Neural cell (in vitro differentiated cells): ENCODE measurements at regions not wholly inside any gene's neighbourhood (a gene's known extent, or its start where the extent isn't known, plus 50 kb on each side); places are given as distances from the start of the nearest gene placed in this dataset.

Experiments used
- H2AFZ ChIP-seq: fragments of 200-600, 300-800 bp; sonication (generic), shearing (Covaris generic); 2 replicates; pipeline ENCODE4 v1.6.0; 2014; ENCODE audit warnings: low read depth, mild to moderate bottlenecking, antibody characterized with exemption, low read length, moderate library complexity
- H3F3A ChIP-seq: fragments of 200-600 bp; shearing (Covaris generic); 2 replicates; pipeline ENCODE4 v1.6.1; 2016; ENCODE audit warnings: mild to moderate bottlenecking, moderate library complexity, mixed read lengths, antibody characterized with exemption, low read length; ENCODE audit not compliant: insufficient read depth, poor library complexity, severe bottlenecking
- H3K27ac ChIP-seq: fragments of 200-600, 300-800 bp; sonication (generic), shearing (Covaris generic); 2 replicates; pipeline ENCODE4 v1.5.1; 2014; ENCODE audit warnings: mild to moderate bottlenecking, low read length, moderate library complexity
- H3K27me3 ChIP-seq: fragments of 300-800, 200-600 bp; sonication (generic), shearing (Covaris generic); 2 replicates; pipeline ENCODE4 v1.6.0; 2014; ENCODE audit warnings: mild to moderate bottlenecking, low read depth, low read length, moderate library complexity; ENCODE audit not compliant: insufficient read depth
- H3K36me3 ChIP-seq: fragments of 300-800, 200-600 bp; sonication (generic), shearing (Covaris generic); 2 replicates; pipeline ENCODE4 v1.5.1; 2014; ENCODE audit warnings: mild to moderate bottlenecking, antibody characterized with exemption, low read length, moderate library complexity; ENCODE audit not compliant: insufficient read depth
- H3K4me2 ChIP-seq: fragments of 300-800, 200-600 bp; sonication (generic), shearing (Covaris generic); 2 replicates; pipeline ENCODE4 v1.6.0; 2014; ENCODE audit warnings: mild to moderate bottlenecking, low read length
- H3K4me3 ChIP-seq: fragments of 300-800, 200-600 bp; sonication (generic), shearing (Covaris generic); 2 replicates; pipeline ENCODE4 v1.5.1; 2014; ENCODE audit warnings: mild to moderate bottlenecking, low read length, moderate library complexity
- H3K79me2 ChIP-seq: fragments of 200-600 bp; shearing (Covaris generic); replicated peaks from 2 replicates; pipeline ENCODE4 v1.6.0; 2014; ENCODE audit warnings: mild to moderate bottlenecking, low read length, moderate library complexity; ENCODE audit not compliant: insufficient read depth
- H3K9ac ChIP-seq: fragments of 300-800, 200-600 bp; sonication (generic), shearing (Covaris generic); 2 replicates; pipeline ENCODE4 v1.6.1; 2016; ENCODE audit warnings: mild to moderate bottlenecking, low read length, mixed read lengths
- H3K9me2 ChIP-seq: fragments of 200-600 bp; shearing (Covaris generic); 2 replicates; pipeline ENCODE4 v1.6.1; 2016; ENCODE audit warnings: mild to moderate bottlenecking, low read length, mixed read lengths; ENCODE audit not compliant: insufficient read depth
- H3K9me3 ChIP-seq: fragments of 200-600, 300-800 bp; sonication (generic), shearing (Covaris generic); 2 replicates; pipeline ENCODE4 v1.6.1; 2016; ENCODE audit warnings: mild to moderate bottlenecking, mixed run types, low read length, moderate library complexity, mixed read lengths
- H4K20me1 ChIP-seq: fragments of 200-600 bp; shearing (Covaris generic); 2 replicates; pipeline ENCODE4 v1.6.1; 2016; ENCODE audit warnings: mild to moderate bottlenecking, mixed run types; ENCODE audit not compliant: insufficient read depth
- CTCF ChIP-seq: fragments of 450-650 bp; IDR thresholded peaks from 2 replicates; pipeline ENCODE4 v1.5.1; 2014; ENCODE audit warnings: antibody characterized with exemption, mild to moderate bottlenecking, moderate library complexity; ENCODE audit not compliant: poor library complexity, severe bottlenecking
- EP300 ChIP-seq: fragments of 450-650 bp; conservative IDR thresholded peaks from 2 replicates; pipeline ENCODE4 v1.6.1; 2014; ENCODE audit warnings: antibody characterized with exemption, mild to moderate bottlenecking, moderate library complexity; ENCODE audit not compliant: poor library complexity, severe bottlenecking
- EZH2 ChIP-seq: fragments of 200-600, 300-800 bp; shearing (Covaris generic), sonication (generic); IDR thresholded peaks from 2 replicates; pipeline ENCODE4 v1.6.1; 2014; ENCODE audit warnings: antibody characterized with exemption, low read length, borderline replicate concordance, mild to moderate bottlenecking; ENCODE audit not compliant: insufficient read depth, poor library complexity, severe bottlenecking
- MXI1 ChIP-seq: fragments of 450-650 bp; conservative IDR thresholded peaks from 2 replicates; pipeline ENCODE4 v1.6.1; 2014; ENCODE audit warnings: antibody characterized with exemption, mild to moderate bottlenecking; ENCODE audit not compliant: poor library complexity, severe bottlenecking
- POLR2AphosphoS5 ChIP-seq: IDR thresholded peaks from 2 replicates; pipeline ENCODE4 v1.6.1; 2012
- RAD21 ChIP-seq: fragments of 450-650 bp; conservative IDR thresholded peaks from 2 replicates; pipeline ENCODE4 v1.6.1; 2014; ENCODE audit warnings: antibody characterized with exemption, mild to moderate bottlenecking, moderate library complexity
- SMC3 ChIP-seq: fragments of 450-650 bp; conservative IDR thresholded peaks from 2 replicates; pipeline ENCODE4 v1.6.1; 2014; ENCODE audit warnings: antibody characterized with exemption, mild to moderate bottlenecking, moderate library complexity; ENCODE audit not compliant: poor library complexity
- TAF1 ChIP-seq: IDR thresholded peaks from 2 replicates; pipeline ENCODE4 v1.6.1; 2012; ENCODE audit warnings: low read depth
- TF ChIP-seq, protein P1 (sequence below): IDR thresholded peaks from 2 replicates; pipeline ENCODE4 v1.6.1; 2012; ENCODE audit warnings: borderline replicate concordance

GRCh38 chr6:72560721-72561593, 60.9 kb upstream of the KCNQ5 start:
- no peak overlapping the region for H3K27ac ChIP-seq

GRCh38 chr6:72561629-72562028, 60.2 kb upstream of the KCNQ5 start:
- H4K20me1 ChIP-seq: no peaks in the 10 kb centered on the region
- H3K27me3 ChIP-seq: peaks cover 5% of the 10 kb centered on the region
- no peak overlapping the region for H3K4me2 ChIP-seq
- H3K9me3 ChIP-seq: no peaks in the 10 kb centered on the region
- no peak overlapping the region for H3K4me3 ChIP-seq
- H3K27ac ChIP-seq: no peak overlapping the region
- H3F3A ChIP-seq: no peaks in the 10 kb centered on the region
- no peak overlapping the region for H3K9ac ChIP-seq
- H2AFZ ChIP-seq: no peak overlapping the region
- H3K79me2 ChIP-seq: no peaks in the 10 kb centered on the region
- no peaks in the 10 kb centered on the region for H3K9me2 ChIP-seq
- no peaks in the 10 kb centered on the region for H3K36me3 ChIP-seq
- TF ChIP-seq EP300: no peak
- TF ChIP-seq RAD21: no peak
- no peak for TF ChIP-seq TAF1
- TF ChIP-seq MXI1: no peak
- no peak for TF ChIP-seq EZH2
- TF ChIP-seq, protein P1, sequence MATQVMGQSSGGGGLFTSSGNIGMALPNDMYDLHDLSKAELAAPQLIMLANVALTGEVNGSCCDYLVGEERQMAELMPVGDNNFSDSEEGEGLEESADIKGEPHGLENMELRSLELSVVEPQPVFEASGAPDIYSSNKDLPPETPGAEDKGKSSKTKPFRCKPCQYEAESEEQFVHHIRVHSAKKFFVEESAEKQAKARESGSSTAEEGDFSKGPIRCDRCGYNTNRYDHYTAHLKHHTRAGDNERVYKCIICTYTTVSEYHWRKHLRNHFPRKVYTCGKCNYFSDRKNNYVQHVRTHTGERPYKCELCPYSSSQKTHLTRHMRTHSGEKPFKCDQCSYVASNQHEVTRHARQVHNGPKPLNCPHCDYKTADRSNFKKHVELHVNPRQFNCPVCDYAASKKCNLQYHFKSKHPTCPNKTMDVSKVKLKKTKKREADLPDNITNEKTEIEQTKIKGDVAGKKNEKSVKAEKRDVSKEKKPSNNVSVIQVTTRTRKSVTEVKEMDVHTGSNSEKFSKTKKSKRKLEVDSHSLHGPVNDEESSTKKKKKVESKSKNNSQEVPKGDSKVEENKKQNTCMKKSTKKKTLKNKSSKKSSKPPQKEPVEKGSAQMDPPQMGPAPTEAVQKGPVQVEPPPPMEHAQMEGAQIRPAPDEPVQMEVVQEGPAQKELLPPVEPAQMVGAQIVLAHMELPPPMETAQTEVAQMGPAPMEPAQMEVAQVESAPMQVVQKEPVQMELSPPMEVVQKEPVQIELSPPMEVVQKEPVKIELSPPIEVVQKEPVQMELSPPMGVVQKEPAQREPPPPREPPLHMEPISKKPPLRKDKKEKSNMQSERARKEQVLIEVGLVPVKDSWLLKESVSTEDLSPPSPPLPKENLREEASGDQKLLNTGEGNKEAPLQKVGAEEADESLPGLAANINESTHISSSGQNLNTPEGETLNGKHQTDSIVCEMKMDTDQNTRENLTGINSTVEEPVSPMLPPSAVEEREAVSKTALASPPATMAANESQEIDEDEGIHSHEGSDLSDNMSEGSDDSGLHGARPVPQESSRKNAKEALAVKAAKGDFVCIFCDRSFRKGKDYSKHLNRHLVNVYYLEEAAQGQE: no peak
- TF ChIP-seq CTCF: no peak

More at GRCh38 chr6:72560721-72561593, 60.9 kb upstream of the KCNQ5 start:
- Histone ChIP-seq H3K9ac (no peak overlapping the region), H3K79me2 (no peaks in the 10 kb centered on the region), H3K9me2 (no peaks in the 10 kb centered on the region), H3K27me3 (peaks cover 5% of the 10 kb centered on the region), H3F3A (no peaks in the 10 kb centered on the region), H4K20me1 (no peaks in the 10 kb centered on the region), H3K4me2 (no peak overlapping the region), H2AFZ (no peak overlapping the region), H3K4me3 (no peak overlapping the region), H3K36me3 (no peaks in the 10 kb centered on the region), H3K9me3 (no peaks in the 10 kb centered on the region)
- TF ChIP-seq MXI1: no peak
- peak; percentile 14 for TF ChIP-seq POLR2AphosphoS5
- no peak for TF ChIP-seq EP300
- TF ChIP-seq SMC3: no peak
- TF ChIP-seq, protein P1: no peak
- TF ChIP-seq TAF1: no peak
- TF ChIP-seq CTCF: no peak
- TF ChIP-seq EZH2: no peak
- no peak for TF ChIP-seq RAD21
